OCI-LY1 (cell line): ENCODE measurements at regions not wholly inside any gene's neighbourhood (a gene's known extent, or its start where the extent isn't known, plus 50 kb on each side); places are given as distances from the start of the nearest gene placed in this dataset.

ENCODE experiments used
- EZH2 ChIP-seq: fragments of 200-600 bp; sonication (generic), shearing (Covaris generic); IDR thresholded peaks from 2 replicates; pipeline ENCODE4 v1.8.0; 2017; ENCODE audit warnings: borderline replicate concordance, mixed run types, mild to moderate bottlenecking, antibody characterized with exemption, low read length, moderate library complexity, mixed read lengths
- TF ChIP-seq, protein P1 (sequence below): fragments of 200-600 bp; sonication (generic), shearing (Covaris generic); IDR thresholded peaks from 2 replicates; pipeline ENCODE4 v1.5.1; 2017; ENCODE audit warnings: mild to moderate bottlenecking, antibody characterized with exemption, low read length, moderate library complexity, mixed read lengths

DNA sequence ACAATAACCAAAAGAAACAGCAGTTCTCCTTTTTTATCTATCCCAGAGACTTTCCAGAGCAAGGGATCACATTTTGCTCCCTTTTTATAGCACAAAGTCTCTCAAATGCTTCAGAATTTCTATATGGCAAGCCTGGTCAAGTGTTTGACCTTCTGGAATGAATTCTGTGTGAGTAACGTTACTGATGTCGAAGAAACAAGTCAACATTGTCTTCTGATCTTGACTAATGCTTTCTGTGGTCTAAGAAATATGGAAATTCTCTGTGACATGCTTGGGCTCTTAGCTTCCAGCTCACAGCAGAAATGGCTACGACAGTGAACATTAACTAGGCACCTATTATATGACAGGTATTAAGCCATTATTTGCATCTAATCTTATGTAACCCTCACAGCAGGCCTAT lies 411.7 kb downstream of the CADM1 start:
- no peak for TF ChIP-seq EZH2
- TF ChIP-seq, protein P1, sequence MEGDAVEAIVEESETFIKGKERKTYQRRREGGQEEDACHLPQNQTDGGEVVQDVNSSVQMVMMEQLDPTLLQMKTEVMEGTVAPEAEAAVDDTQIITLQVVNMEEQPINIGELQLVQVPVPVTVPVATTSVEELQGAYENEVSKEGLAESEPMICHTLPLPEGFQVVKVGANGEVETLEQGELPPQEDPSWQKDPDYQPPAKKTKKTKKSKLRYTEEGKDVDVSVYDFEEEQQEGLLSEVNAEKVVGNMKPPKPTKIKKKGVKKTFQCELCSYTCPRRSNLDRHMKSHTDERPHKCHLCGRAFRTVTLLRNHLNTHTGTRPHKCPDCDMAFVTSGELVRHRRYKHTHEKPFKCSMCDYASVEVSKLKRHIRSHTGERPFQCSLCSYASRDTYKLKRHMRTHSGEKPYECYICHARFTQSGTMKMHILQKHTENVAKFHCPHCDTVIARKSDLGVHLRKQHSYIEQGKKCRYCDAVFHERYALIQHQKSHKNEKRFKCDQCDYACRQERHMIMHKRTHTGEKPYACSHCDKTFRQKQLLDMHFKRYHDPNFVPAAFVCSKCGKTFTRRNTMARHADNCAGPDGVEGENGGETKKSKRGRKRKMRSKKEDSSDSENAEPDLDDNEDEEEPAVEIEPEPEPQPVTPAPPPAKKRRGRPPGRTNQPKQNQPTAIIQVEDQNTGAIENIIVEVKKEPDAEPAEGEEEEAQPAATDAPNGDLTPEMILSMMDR, result no peak
